NCI-H187 (cell line): ENCODE measurements at regions not wholly inside any gene's neighbourhood (a gene's known extent, or its start where the extent isn't known, plus 50 kb on each side); places are given as distances from the start of the nearest gene placed in this dataset.

Source experiments
- DNase-seq, 2 experiments: peaks; one replicate each; lab custom pipeline; 2025; lab: John Stamatoyannopoulos, UW

DNA sequence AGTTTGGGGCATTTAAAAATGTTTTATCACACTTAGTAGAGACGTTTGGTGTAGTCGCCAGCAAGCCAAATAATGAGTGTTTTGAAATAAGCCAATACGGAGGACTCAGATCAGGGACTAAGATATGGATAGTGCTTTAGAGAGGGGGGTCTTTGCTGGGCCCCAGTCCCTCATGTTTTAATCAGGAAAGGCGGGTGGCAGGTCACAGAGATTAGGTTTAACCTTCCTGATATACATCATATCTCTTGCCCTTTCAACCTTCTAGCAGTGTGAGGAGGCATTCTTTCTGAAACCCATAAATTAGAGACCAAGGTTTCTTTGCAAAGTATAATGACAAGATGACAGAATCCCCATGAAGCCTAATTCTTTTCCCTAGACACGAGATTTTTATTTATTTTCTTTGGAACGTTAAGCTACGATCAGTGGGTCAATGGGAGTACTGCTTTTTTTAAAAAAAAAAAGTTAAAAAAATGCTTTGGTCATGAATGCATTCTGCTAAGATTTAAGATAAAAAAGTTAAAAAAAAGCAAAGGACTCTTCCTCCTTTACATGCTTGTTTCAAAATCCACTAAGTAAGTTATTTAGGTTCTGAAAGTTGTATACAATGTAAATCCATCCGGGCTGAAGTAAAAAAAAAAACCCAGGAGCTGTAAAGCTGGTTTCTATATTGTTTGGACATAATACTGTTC is 572.1 kb upstream of the SALL1 start:
- no peak for DNase-seq

DNA sequence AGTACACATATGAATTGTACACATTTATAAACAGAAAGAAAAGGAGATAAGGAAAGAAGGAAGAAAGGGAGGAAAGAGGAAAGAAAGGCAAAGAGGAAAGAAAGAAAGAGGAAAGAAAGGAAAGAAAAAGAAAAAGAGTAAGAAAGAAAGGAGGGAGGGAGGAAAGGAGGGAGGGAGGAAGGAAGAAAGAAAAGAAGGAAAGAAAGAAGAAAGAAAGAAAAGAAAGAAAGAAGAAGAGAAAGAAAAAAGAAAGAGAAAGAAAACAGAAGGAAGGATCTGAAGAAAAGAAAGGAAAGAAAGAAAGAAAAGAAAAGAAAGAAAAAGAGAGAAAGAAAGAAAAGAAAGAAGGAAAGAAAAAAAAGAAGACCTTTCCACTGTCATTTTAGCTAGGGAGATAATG is 571.4 kb upstream of the SALL1 start:
- DNase-seq: no peak

DNA sequence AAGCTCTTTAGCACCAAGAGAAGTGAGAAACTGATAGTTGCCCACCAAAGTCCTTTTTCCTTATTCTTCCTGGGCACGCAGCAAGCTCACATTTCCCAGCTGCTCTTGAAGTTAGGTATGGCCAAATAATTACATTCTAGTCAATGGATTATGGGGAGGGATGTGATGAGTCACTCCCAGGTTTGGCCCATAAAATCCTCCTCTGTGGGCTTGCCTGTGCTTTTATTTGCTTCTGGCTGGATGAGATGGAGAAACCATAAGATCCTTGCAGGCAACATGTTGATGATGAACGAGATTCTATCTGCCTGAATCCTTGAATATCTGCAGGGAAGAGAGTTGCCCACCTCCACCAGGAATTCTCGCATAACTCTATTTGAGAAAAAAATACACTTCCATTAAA is 568.3 kb upstream of the SALL1 start:
- DNase-seq: no peak

DNA sequence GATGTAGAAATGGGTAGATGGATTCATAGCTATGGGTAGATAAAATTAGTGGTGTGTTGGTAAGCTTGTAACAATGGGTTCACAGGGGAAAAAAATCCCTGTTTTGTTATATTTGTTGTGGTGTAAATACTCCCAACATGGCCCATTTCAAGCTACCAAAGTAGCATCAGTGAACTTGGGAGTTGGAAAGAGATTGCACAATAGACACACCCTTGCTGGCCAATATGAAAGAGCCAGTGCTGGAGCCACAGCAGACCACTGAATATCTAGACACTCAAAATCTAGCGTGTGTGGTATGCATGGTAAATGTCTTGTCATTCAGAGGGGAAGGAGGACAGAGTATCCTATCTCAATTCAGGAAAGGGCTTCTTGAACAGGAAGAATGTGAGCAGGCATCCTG is 565.1 kb upstream of the SALL1 start:
- no peak for DNase-seq

DNA sequence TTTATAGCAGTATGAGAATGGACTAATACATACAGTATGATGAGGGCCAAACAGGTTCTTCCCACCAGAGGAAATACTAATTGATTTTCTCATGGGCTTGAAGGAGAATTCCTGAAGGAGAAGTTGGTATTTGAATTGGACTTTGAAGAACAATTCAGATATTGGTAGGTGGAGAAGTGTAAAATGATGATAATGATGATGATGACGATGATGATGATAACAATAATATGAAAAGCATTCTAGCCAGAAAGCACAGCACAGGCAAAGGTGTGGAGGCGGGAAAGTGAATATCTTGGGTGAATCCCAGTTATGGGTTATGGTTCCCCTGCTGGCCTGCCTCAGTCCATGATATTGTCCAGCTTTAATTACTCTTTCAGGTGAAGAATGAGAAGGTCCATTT is 562.4 kb upstream of the SALL1 start:
- DNase-seq: no peak

DNA sequence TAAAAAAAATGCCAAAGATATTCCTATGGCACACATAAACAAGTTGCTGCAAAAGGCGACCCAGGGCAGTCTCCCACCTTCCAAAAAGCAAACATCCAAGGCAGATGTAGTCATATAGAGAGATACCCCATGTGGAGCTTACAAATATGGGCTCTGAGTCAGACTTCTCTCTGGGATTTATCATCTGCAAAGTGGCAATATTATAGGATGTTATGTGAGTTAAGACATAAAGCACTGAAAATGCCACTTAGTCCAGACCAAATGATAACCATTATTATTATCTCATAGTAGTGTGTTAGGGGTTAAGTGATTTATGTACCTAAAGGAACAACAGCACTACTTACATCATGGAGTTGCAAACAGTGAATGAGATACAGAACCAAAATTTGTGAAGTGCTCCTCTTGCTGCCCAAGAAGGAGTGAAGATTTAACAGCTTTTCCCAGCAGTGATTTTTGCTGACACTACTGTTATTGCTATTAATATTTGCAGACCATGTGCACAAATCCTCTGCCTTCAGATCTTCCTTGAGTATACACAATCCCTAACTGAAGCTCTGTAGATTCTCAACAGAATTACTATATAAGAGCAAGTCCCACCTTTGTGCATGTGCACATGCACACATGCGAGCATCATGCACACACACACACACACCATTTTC is 560.0 kb upstream of the SALL1 start:
- DNase-seq: no peak

DNA sequence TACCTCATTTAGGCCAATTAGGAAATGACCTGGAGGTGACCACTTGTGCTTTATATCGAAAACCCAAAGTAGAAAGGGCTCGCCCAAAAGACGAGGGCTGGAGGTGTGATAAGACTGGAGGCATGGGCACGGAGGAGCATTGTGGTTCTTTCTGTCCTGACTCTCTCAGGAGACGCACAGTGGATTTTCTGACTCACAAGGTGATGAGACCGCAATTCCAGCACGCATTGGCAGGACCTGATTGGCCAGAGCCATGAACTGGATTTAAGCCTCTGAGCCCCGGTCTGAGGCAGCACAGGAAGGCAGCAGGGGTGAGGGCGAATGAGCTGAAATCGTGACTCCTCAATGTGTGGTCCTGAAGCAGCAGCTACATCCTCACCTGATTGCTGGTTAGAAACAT is 559.1 kb upstream of the SALL1 start:
- no peak for DNase-seq

DNA sequence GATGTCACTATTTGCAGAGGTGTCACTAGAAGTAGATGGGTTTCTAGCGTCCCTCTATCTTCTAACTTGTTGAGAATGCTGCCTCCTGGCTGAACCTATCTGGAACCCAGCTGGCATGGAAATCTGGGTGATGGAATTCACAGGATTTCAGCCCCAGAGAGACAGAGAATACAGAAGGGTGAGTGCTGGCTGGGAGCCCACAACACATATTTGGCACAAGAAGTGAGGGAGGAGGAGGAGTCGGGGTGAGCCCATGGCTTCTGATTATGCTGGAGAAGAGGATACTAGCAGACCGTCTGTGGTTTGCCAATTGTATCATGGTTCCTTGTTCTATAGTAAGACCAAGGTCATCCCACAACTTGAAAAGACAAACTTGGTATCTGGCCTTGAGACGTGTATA is 557.8 kb upstream of the SALL1 start:
- DNase-seq: no peak

DNA sequence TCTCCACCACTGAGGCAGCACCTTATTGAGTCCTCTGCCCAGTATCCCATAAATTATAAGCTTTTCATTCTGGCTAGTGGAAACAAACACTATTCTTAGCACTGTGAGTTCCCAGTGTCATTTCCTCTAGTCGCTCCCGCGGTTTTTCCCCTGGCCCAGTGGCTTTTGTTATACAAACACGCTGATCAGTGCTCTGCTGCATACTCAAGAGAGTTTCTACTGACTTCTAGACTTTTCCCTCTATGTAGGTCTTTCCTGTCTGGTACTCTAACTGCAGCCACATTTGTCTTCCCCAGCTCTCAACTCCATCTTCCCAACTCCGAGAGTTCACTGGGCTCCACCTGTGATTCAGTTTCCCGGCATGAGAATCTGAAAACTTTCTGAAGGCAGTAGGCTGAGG is 556.6 kb upstream of the SALL1 start:
- no peak for DNase-seq

DNA sequence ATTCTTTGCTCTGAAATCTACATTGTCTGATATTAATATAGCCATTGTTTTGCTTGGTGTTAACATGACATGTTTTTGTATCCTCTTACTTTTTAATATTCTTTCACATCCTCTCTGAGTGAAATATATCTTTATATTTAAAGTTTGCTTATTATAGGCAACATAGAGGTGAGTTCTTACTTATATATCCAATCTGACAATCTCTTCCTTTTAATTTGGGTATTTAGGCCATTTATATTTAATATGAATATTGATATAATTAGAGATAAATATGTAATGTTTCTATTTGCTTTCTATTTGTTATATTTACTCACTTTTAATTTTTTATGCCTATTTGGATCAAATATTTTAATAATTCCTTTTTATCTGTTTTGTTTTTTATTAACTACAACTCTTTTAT is 554.1 kb upstream of the SALL1 start:
- DNase-seq: no peak

DNA sequence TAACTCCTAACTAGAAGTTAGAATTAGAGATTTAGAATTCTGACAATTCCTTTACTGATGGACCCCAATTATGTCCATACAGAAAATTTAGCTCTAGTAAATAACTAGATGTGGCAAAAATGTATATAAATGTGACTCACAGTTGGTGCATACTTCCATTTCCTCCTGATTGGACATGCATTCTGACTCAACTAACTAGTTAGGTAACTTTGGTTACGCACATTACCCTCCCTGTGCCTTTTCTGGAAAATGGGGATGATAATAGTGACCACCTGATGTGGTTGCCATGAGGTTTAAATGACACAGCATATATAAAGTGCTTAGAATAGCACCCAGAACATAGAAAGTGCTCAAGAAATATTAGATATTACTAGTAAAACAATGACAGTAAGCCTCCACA is 550.0 kb upstream of the SALL1 start:
- no peak for DNase-seq

DNA sequence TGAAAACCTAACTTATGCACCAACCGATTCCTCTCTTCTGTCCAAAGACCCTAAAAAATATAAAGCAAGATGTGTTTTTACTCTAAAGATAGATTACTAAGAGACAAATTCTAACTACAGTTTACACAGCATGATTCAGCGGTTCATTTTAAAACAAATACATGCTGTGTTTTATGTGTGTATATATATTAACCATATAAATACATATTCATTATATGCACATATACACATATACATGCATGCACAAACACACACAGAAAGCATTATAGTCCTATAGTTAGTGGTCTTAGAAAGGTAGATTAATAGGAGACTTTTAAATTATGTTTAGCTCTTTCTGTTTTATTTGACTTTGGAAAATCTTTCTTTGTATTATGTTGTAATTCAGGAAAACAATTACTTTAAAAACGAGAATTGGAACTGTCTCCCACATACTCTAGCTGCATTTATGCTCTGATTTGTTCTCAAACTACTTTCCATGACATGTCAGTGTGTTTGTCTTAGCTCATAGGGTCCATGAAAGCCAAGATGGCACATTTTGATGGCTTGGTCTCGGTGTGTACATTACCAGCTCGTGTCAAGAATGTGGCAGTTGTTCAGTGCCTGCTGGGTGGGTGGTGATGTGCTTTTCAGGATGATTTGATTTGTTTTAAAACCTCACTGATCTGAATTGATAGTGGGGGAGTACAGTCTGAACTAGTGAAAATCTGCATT is 548.8 kb upstream of the SALL1 start:
- DNase-seq: no peak

DNA sequence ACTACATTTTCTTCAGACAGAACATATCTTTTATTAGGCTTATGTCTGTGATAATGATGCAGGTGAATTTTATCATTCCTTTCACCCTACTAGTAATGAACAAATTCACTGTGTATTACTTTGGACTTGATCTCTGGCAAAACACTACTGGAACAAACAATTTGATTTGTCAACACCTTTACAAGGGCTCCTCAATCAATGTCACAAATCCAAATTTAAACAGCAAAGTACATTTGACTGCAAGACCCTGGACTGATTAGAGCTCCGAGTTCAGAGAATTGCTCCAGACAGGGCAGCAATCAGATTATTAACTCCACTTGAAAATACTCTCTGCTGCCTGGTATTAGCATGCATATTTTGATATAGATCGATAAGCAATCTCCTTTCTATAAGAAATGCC is 547.6 kb upstream of the SALL1 start:
- no peak for DNase-seq

DNA sequence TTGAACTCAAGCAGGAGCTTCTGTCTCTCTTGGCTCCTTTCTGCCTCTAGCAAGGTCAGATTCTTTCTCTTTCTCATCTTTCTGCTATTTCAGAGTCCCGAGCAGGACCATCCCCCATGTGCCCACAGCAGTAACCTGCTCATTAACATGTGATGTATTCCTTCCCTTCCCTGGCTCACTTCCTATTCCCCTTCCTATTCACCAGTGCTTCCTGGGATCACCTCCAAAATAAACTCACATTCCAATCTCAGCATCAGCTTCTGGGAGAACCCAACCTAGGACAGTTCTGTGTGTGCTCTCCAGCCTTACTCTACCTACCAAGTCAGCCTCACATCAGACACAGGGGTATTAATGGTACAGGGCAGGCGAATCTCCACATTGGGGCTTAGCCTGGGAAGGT is 546.4 kb upstream of the SALL1 start:
- DNase-seq: no peak

DNA sequence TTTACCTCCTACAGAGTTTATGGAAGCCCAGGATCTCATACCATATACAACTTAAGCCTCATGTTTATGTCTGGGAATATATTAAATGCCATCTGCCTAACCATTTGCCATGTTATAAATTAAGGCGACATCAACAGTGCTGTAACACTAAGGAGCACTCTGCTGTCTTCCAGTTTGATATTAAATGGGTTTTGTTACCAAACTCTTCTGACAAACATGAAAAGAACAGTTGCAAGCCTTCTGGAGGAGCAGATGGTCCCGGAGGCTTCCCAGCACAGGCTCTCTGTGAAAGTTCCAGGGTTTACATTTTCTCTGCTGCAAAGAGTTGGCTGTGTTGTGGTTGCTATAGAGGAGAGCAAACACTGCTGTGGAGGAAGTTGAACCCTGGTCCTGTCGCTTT is 545.3 kb upstream of the SALL1 start:
- DNase-seq: no peak

DNA sequence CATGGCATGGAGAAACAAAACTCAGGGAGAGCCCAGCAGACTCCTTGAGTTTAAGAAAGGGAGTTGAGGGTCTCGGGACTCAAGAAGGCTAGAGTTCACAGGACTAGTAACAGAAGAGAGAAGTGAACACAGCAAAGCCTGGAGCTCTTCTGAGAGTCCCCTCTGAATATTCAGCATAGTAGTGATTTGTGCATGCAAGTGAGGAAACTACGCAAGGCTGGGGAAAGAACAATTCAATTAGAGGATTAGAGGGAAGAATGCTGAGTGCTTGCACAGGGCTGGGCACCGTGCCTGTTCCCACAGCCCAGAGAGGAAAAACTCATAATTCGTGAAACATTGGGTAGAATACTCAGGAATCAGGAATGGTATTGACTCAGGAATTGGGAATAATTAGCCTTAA is 540.0 kb upstream of the SALL1 start:
- DNase-seq: no peak

DNA sequence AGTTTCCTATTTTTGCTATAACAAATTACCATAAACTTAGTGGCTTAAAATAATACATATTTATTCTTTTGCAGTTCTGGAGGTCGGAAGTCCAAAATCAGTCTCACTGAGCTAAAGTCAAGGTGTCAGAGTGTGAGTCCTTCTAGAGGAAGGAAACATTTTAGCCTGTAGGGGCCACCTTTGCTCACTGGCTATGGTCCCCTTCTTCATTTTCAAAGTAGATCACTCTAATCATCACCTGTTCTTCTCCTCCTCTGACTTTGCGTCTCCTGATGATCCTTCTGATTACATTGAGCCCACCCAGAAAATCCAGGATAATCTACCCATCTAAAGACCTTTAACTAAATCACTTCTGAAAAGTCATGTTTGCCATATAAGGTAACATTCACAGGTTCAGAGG is 534.4 kb upstream of the SALL1 start:
- no peak for DNase-seq

DNA sequence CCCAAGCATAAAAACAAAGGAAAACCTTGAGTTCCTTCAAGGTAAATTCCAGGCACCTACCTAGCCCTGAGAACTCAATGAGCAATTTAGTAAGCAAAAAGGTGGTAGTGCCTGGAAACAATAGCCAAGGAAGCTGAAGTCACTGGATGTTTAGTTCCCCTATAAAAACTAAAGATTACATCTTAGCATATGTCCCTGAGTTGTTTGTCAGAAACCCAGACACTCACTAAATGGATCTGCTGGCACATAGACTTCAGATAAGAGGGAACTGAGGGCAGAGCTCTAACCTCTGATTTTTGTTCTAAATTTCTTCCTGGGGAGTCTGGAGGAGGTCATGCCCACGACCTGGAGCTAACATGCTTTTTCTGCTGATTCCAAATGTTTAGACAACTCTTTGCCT is 532.8 kb upstream of the SALL1 start:
- no peak for DNase-seq

DNA sequence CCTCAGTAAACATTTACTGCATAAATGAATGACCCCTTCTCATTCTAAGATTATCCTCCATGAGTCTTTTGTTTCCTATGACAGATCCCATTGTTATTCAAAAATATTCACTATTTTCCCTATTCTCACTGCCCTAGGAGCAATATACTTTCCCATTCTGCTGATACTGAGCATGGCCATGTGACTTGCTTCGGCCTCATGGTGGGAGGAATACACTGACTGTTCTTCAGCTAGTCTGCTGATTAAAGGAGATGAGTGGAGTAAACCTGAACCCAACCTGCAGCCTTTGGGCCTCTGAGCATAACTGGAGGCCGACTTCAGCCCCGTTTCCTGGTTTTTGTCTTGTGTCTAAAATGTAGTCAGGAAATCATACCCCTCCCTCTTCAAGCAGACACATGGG is 531.8 kb upstream of the SALL1 start:
- no peak for DNase-seq

DNA sequence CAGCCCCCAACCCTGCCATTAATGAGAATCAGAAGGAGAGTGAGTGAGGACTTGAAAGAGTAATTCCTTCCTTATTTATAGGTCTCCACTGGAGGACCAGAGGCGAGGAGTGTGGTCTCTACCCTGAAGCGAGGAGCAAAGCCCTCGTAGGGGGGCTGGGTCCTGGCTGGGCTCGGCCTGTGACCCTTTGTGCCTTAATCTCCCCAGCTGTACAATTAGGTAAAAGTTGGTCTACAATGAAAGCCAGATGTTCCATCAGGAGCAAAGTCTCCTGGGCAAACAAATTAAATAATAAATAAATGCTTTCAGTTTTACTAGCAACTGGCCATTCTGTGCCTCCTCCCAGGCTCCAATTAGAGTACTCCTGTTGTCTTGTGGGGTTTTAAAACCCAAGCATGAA is 523.5 kb upstream of the SALL1 start:
- no peak for DNase-seq

DNA sequence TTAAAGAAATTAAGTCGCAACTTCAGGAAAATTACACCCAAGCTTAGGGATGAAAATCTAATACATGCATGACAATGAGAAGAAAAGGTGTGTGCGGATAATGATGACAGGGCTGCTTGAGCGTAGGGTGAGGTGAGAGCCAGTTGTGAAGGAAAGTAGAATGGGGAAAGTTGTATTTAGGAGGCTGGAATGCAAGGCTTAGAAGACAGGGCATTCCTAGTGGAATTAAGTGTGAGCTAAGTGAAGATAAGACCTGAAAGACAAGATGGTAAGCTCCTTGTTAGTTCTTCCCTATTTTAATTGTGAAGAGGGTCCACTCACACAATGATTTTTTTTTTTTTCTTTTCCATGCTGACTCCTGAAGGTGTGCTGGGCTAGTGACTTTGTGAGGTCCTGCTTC is 519.5 kb upstream of the SALL1 start:
- DNase-seq: no peak

DNA sequence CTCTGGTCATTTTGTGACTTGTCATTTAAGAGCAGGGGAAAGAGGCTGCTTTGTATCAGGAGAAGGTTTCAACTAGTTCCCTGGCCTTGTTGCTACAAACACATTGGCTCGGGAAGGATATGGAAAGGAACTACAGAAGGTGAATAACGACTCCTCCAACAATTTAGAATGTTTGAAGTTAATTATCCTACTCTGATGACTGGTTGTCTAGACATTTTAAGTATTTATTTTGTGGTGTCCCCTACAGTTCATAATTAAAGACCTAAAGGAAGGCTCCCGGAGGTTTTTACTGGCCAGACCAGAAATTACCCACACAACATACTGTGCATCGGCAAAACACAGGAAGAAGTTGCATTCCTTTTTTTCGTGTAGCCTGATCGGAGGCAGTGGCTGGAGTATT is 515.8 kb upstream of the SALL1 start:
- DNase-seq: no peak

DNA sequence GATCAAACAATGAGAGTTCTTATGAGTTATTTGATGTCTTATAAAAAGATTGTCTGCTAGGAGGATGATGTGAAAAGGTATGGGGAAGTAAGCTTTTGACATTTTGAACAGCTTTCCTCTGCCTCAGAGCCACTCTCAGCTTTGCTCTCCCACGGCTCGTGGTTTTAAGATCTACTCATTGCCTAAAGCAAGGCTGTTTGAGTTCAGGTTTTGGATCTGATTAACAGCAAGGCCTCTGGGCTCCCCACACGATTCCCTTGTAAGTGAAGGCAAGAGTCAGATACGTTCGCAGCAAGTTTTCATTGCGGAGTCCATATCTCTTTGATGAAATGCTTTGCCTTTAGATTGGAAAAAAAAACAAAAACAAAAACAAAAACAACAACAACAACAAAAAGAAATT is 515.0 kb upstream of the SALL1 start:
- DNase-seq: no peak
